Endothelial cell of umbilical vein (primary cell): ENCODE measurements at regions not wholly inside any gene's neighbourhood (a gene's known extent, or its start where the extent isn't known, plus 50 kb on each side); places are given as distances from the start of the nearest gene placed in this dataset.

Source experiments
- BruUV-seq: library from RNA; stranded (reverse); fragments of 400-500 nt; replicated peaks from 2 replicates; lab custom pipeline; 2021; lab: Mats Ljungman, UMichigan
- CTCF ChIA-PET: fragments of 300-600, 350-600 bp; sonication (Branson Sonifier 250); formaldehyde crosslinking; loops from one replicate; lab custom pipeline; 2021; ENCODE audit warnings: antibody characterized with exemption, inconsistent platforms; lab: Charles Lee
- POLR2A ChIA-PET: fragments of 300-600, 350-600 bp; sonication (Branson Sonifier 250); formaldehyde crosslinking; loops from one replicate; lab custom pipeline; 2021; ENCODE audit warnings: antibody characterized with exemption, inconsistent platforms; lab: Charles Lee
- DNase-seq: peaks from one replicate; pipeline ENCODE4 v3.0.0-alpha.2; 2011; ENCODE audit warnings: low read depth, low spot score
- FAIRE-seq: peaks from 2 replicates; lab custom pipeline; 2011; peaks lifted over from hg19 to GRCh38; lab: Jason Lieb, UNC
- H2AFZ ChIP-seq: 2 replicates; pipeline ENCODE4 v1.6.0; 2012; ENCODE audit warnings: low read depth, low read length, control low read depth, inconsistent platforms
- H3K27ac ChIP-seq: 2 replicates; pipeline ENCODE4 v1.5.1; 2011; ENCODE audit warnings: low read depth, mild to moderate bottlenecking, control low read depth, low read length, moderate library complexity; ENCODE audit not compliant: insufficient read depth
- H3K27me3 ChIP-seq, 2 experiments: 2 replicates each; pipeline versions ENCODE4 v1.6.0 to v1.6.1; 2011; ENCODE audit warnings: low read length in 2 of 2, mixed read lengths in 1 of 2; ENCODE audit not compliant: control insufficient read depth in 2 of 2, insufficient read depth in 2 of 2
- H3K36me3 ChIP-seq, 2 experiments: 2 replicates in 1 of 2; 3 replicates in 1 of 2; pipeline ENCODE4 v1.5.1; 2011; ENCODE audit warnings: low read length in 2 of 2, mild to moderate bottlenecking in 1 of 2, moderate library complexity in 1 of 2; ENCODE audit not compliant: control insufficient read depth in 2 of 2, insufficient read depth in 2 of 2; ENCODE audit errors: extremely low read depth in 1 of 2
- H3K4me1 ChIP-seq: 3 replicates; pipeline ENCODE4 v1.5.1; 2011; ENCODE audit warnings: mild to moderate bottlenecking, low read length; ENCODE audit not compliant: control insufficient read depth, insufficient read depth; ENCODE audit errors: extremely low read depth
- H3K4me2 ChIP-seq: 2 replicates; pipeline ENCODE4 v1.6.1; 2011; ENCODE audit warnings: low read length, control low read depth, mixed read lengths; ENCODE audit not compliant: insufficient read depth
- H3K4me3 ChIP-seq, 3 experiments: fragments of 200-600 bp in 1 of 3; sonication (generic), shearing (Covaris generic) in 1 of 3; replicated peaks in 1 of 3; 2 replicates each; pipeline ENCODE4 v1.5.1; 2011 to 2016; ENCODE audit warnings: control low read depth in 3 of 3, low read length in 3 of 3, mild to moderate bottlenecking in 2 of 3, inconsistent platforms in 1 of 3, low read depth in 1 of 3, moderate library complexity in 1 of 3; ENCODE audit not compliant: insufficient read depth in 1 of 3
- H3K79me2 ChIP-seq: 2 replicates; pipeline ENCODE4 v1.6.0; 2012; ENCODE audit warnings: low read length, inconsistent platforms; ENCODE audit not compliant: control insufficient read depth, insufficient read depth
- H3K9ac ChIP-seq: replicated peaks from 2 replicates; pipeline ENCODE3; 2011; ENCODE audit warnings: low read length, control low read depth; ENCODE audit not compliant: insufficient read depth; ENCODE audit errors: extremely low read depth
- H3K9me1 ChIP-seq: replicated peaks from 3 replicates; pipeline ENCODE4 v1.6.0; 2011; ENCODE audit warnings: mild to moderate bottlenecking, low read length; ENCODE audit not compliant: control insufficient read depth, insufficient read depth; ENCODE audit errors: extremely low read depth
- H3K9me3 ChIP-seq: replicated peaks from 2 replicates; pipeline ENCODE4 v1.5.1; 2012; ENCODE audit warnings: low read length, inconsistent platforms; ENCODE audit not compliant: control insufficient read depth, insufficient read depth
- H4K20me1 ChIP-seq: replicated peaks from 2 replicates; pipeline ENCODE3; 2011; ENCODE audit warnings: mild to moderate bottlenecking, low read length; ENCODE audit not compliant: control insufficient read depth, insufficient read depth; ENCODE audit errors: extremely low read depth
- EZH2 ChIP-seq: IDR thresholded peaks from 2 replicates; pipeline ENCODE4 v1.6.1; 2012; ENCODE audit warnings: borderline replicate concordance, low read depth, mild to moderate bottlenecking, moderate library complexity, low read length, inconsistent platforms; ENCODE audit not compliant: severe bottlenecking
- FOS ChIP-seq: IDR thresholded peaks from 2 replicates; pipeline ENCODE4 v1.6.1; 2011; ENCODE audit warnings: mild to moderate bottlenecking, low read length, moderate library complexity, borderline replicate concordance; ENCODE audit not compliant: insufficient read depth
- GATA2 ChIP-seq: IDR thresholded peaks from 2 replicates; pipeline ENCODE4 v1.7.0; 2011; ENCODE audit warnings: low read depth, mild to moderate bottlenecking, moderate library complexity, mixed read lengths, low read length; ENCODE audit not compliant: insufficient read length, insufficient read depth
- JUN ChIP-seq: IDR thresholded peaks from 2 replicates; pipeline ENCODE4 v1.6.1; 2011; ENCODE audit warnings: borderline replicate concordance, low read depth; ENCODE audit not compliant: insufficient read length, insufficient read depth
- MYC ChIP-seq: IDR thresholded peaks from one replicate; pipeline ENCODE4 v1.6.1; 2011; ENCODE audit warnings: mild to moderate bottlenecking, low read depth, low read length
- POLR2A ChIP-seq: IDR thresholded peaks from 2 replicates; pipeline ENCODE4 v1.6.1; 2012; ENCODE audit warnings: low read depth, mild to moderate bottlenecking, control low read depth, low read length
- POLR2AphosphoS5 ChIP-seq: IDR thresholded peaks from 2 replicates; pipeline ENCODE4 v1.6.1; 2012; ENCODE audit warnings: low read depth, mild to moderate bottlenecking, control low read depth, low read length, moderate library complexity; ENCODE audit not compliant: insufficient read depth
- dilution Hi-C: fragments of 300-500 bp; cut with MboI; formaldehyde crosslinking; loops from one replicate; pipeline ENCODE4 v1.15.0; 2019; ENCODE audit warnings: low sequenced_read_pairs; ENCODE audit not compliant: extremely low pct_ligation_motif_present
- intact Hi-C: fragments of 100-400 bp; cut with micrococcal nuclease; formaldehyde crosslinking; loops from one replicate; pipeline ENCODE4 v1.10.0; 2022
- TF ChIP-seq, protein P1 (sequence below), 2 donors: IDR thresholded peaks; 1 replicate in 1 of 2; 2 replicates in 1 of 2; pipeline ENCODE4 v1.5.1; 2011; ENCODE audit warnings: low read length in 2 of 2, mild to moderate bottlenecking in 2 of 2, moderate library complexity in 2 of 2, control low read depth in 1 of 2, inconsistent platforms in 1 of 2, low read depth in 1 of 2; ENCODE audit not compliant: insufficient read depth in 1 of 2; ENCODE audit errors: extremely low read depth in 1 of 2
- TF ChIP-seq, protein P2 (sequence below): IDR thresholded peaks from 2 replicates; pipeline ENCODE4 v1.6.1; 2011; ENCODE audit not compliant: insufficient read depth, insufficient read length

DNA sequence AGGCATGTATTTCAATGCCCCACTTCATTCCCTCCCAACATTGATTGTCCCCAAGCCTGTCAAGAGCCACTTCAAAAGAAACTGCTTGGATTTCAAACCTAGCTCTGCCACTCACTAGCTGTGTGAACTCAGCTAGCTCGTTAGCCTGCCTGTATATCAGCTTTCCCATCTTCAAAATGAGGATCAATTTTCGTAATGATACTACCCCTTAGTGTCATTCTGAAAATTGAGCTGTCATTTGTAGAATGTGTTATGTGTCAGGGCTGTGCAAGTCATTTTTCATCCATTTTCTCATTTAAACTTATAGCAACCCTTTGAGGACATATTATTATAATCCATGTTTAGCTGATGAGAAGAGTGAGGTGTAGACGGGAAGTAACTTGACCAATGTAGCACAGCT is 88.6 kb downstream of the TRIM42 start:
- POLR2A ChIA-PET = no interaction called here
- intact Hi-C loops (no loop called here), dilution Hi-C loops (no loop called here)
- FAIRE-seq = no peak
- H3K36me3 ChIP-seq = no peaks in the 10 kb centered on the region
- H3K27ac ChIP-seq = no peak overlapping the region
- no peak overlapping the region for H3K9ac ChIP-seq
- CTCF ChIA-PET = no interaction called here
- no peak overlapping the region for H3K4me2 ChIP-seq
- H3K79me2 ChIP-seq = no peaks in the 10 kb centered on the region
- DNase-seq = no peak
- H3K9me1 ChIP-seq = no peaks in the 10 kb centered on the region
- no peak overlapping the region for H2AFZ ChIP-seq
- no peaks in the 10 kb centered on the region for H4K20me1 ChIP-seq
- no peaks in the 10 kb centered on the region for H3K9me3 ChIP-seq
- TF ChIP-seq, protein P1, sequence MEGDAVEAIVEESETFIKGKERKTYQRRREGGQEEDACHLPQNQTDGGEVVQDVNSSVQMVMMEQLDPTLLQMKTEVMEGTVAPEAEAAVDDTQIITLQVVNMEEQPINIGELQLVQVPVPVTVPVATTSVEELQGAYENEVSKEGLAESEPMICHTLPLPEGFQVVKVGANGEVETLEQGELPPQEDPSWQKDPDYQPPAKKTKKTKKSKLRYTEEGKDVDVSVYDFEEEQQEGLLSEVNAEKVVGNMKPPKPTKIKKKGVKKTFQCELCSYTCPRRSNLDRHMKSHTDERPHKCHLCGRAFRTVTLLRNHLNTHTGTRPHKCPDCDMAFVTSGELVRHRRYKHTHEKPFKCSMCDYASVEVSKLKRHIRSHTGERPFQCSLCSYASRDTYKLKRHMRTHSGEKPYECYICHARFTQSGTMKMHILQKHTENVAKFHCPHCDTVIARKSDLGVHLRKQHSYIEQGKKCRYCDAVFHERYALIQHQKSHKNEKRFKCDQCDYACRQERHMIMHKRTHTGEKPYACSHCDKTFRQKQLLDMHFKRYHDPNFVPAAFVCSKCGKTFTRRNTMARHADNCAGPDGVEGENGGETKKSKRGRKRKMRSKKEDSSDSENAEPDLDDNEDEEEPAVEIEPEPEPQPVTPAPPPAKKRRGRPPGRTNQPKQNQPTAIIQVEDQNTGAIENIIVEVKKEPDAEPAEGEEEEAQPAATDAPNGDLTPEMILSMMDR (IDR thresholded peaks at IDR 0.05; ENCODE audit: extremely low read depth in 1 of 2, insufficient read depth in 1 of 2, low read depth in 1 of 2, low read length in 2 of 2) = no peak
- TF ChIP-seq POLR2AphosphoS5 (no peak), POLR2A (no peak), EZH2 (no peak), FOS (no peak), MYC (no peak), GATA2 (no peak), JUN (no peak)
- TF ChIP-seq, protein P2, sequence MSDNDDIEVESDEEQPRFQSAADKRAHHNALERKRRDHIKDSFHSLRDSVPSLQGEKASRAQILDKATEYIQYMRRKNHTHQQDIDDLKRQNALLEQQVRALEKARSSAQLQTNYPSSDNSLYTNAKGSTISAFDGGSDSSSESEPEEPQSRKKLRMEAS = no peak
- H3K27me3 ChIP-seq = no peaks in the 10 kb centered on the region
- no TSS peak for BruUV-seq
- H3K4me3 ChIP-seq = no peak overlapping the region
- no peaks in the 10 kb centered on the region for H3K4me1 ChIP-seq
